ENCODE measurements at regions not wholly inside any gene's neighbourhood (a gene's known extent, or its start where the extent isn't known, plus 50 kb on each side); places are given as distances from the start of the nearest gene placed in this dataset.

GRCh38 chr1:157407917-157408525, 144.3 kb downstream of the FCRL5 start:
- no peaks in the 10 kb centered on the region for H3F3A ChIP-seq (ENCODE audit: control insufficient read depth, insufficient read depth)
- H3K4me3 ChIP-seq (ENCODE audit: low read length): no peak overlapping the region
- H3K27me3 ChIP-seq (ENCODE audit: control insufficient read depth, low read length): peaks cover 6% of the 10 kb centered on the region; the same call in 1 of the 2 replicates
- no peaks in the 10 kb centered on the region for H3K9me2 ChIP-seq (replicated peaks; ENCODE audit: control insufficient read depth, low read length)
- H3K36me3 ChIP-seq (ENCODE audit: control insufficient read depth, low read length): no peaks in the 10 kb centered on the region
- H3K4me2 ChIP-seq (ENCODE audit: low read length): no peak overlapping the region
- H4K20me1 ChIP-seq (ENCODE audit: control insufficient read depth, insufficient read depth, low read depth, low read length): no peaks in the 10 kb centered on the region
- H3K4me1 ChIP-seq (ENCODE audit: control insufficient read depth, low read length): peaks cover 8% of the 10 kb centered on the region
- TF ChIP-seq EZH2phosphoT487 (IDR thresholded peaks at IDR 0.05; ENCODE audit: borderline replicate concordance, low read length) (no peak), CTCF (IDR thresholded peaks at IDR 0.05; ENCODE audit: low read depth, low read length, poor library complexity, severe bottlenecking) (no peak)
- no peak overlapping the region for H3K27ac ChIP-seq (ENCODE audit: low read depth, low read length)
- no peaks in the 10 kb centered on the region for H3K9me3 ChIP-seq (ENCODE audit: control insufficient read depth, insufficient read depth, low read length)
- no peaks in the 10 kb centered on the region for H3K79me2 ChIP-seq (ENCODE audit: control insufficient read depth, low read length)

- peaks cover 12% of the 10 kb centered on the region for H3K27me3 ChIP-seq (ENCODE audit: control insufficient read depth, low read length)
- no peaks in the 10 kb centered on the region for H3K79me2 ChIP-seq (ENCODE audit: control insufficient read depth, low read length)
- no peak overlapping the region for H3K27ac ChIP-seq (ENCODE audit: low read depth, low read length)
- H3K9me2 ChIP-seq (replicated peaks; ENCODE audit: control insufficient read depth, low read length): no peaks in the 10 kb centered on the region
- no peak overlapping the region for H3K4me3 ChIP-seq (ENCODE audit: low read length)
- TF ChIP-seq CTCF (IDR thresholded peaks at IDR 0.05; ENCODE audit: low read depth, low read length, poor library complexity, severe bottlenecking) (no peak), EZH2phosphoT487 (IDR thresholded peaks at IDR 0.05; ENCODE audit: borderline replicate concordance, low read length) (no peak)
- no peaks in the 10 kb centered on the region for H3F3A ChIP-seq (ENCODE audit: control insufficient read depth, insufficient read depth)
- H3K9me3 ChIP-seq (ENCODE audit: control insufficient read depth, insufficient read depth, low read length): no peaks in the 10 kb centered on the region
- H4K20me1 ChIP-seq (ENCODE audit: control insufficient read depth, insufficient read depth, low read depth, low read length): no peaks in the 10 kb centered on the region
- no peak overlapping the region for H3K4me2 ChIP-seq (ENCODE audit: low read length)
- H3K36me3 ChIP-seq (ENCODE audit: control insufficient read depth, low read length): no peaks in the 10 kb centered on the region
- H3K4me1 ChIP-seq (ENCODE audit: control insufficient read depth, low read length): peaks cover 9% of the 10 kb centered on the region
Observed at GRCh38 chr1:157407367-157407766, 144.9 kb downstream of the FCRL5 start.

GRCh38 chr1:157405662-157406061, 146.7 kb downstream of the FCRL5 start:
- H3K27ac ChIP-seq (ENCODE audit: low read depth, low read length): no peak overlapping the region
- H4K20me1 ChIP-seq (ENCODE audit: control insufficient read depth, insufficient read depth, low read depth, low read length): no peaks in the 10 kb centered on the region
- TF ChIP-seq CTCF (IDR thresholded peaks at IDR 0.05; ENCODE audit: low read depth, low read length, poor library complexity, severe bottlenecking) (no peak), EZH2phosphoT487 (IDR thresholded peaks at IDR 0.05; ENCODE audit: borderline replicate concordance, low read length) (no peak)
- H3K79me2 ChIP-seq (ENCODE audit: control insufficient read depth, low read length): no peaks in the 10 kb centered on the region
- peaks cover 19% of the 10 kb centered on the region for H3K27me3 ChIP-seq (ENCODE audit: control insufficient read depth, low read length)
- H3K36me3 ChIP-seq (ENCODE audit: control insufficient read depth, low read length): no peaks in the 10 kb centered on the region
- H3K4me2 ChIP-seq (ENCODE audit: low read length): no peak overlapping the region
- no peak overlapping the region for H3K4me3 ChIP-seq (ENCODE audit: low read length)
- H3K9me3 ChIP-seq (ENCODE audit: control insufficient read depth, insufficient read depth, low read length): no peaks in the 10 kb centered on the region
- H3K4me1 ChIP-seq (ENCODE audit: control insufficient read depth, low read length): peaks cover 9% of the 10 kb centered on the region
- no peaks in the 10 kb centered on the region for H3K9me2 ChIP-seq (replicated peaks; ENCODE audit: control insufficient read depth, low read length)
- H3F3A ChIP-seq (ENCODE audit: control insufficient read depth, insufficient read depth): no peaks in the 10 kb centered on the region
